ENCODE measurements at regions not wholly inside any gene's neighbourhood (a gene's known extent, or its start where the extent isn't known, plus 50 kb on each side); places are given as distances from the start of the nearest gene placed in this dataset.
A peak's percentile ranks its signal among the peaks of the same experiment; 100 is the strongest.
"Not testable (repeated sequence)": the region's sequence is repeated elsewhere in the genome, so short reads cannot be mapped to it uniquely, and the experiment has no call there.

GRCh38 chr11:26839911-26840698 lies 118.2 kb upstream of the SLC5A12 start:
- DNase-seq (ENCODE audit: low spot score) = no peak

GRCh38 chr11:26841818-26842473 lies 120.1 kb upstream of the SLC5A12 start:
- DNase-seq (ENCODE audit: low spot score) = peak; percentile 33

- DNase-seq (ENCODE audit: low spot score) = peak; percentile 16
Observed at GRCh38 chr11:26842478-26843282, 120.8 kb upstream of the SLC5A12 start.

- DNase-seq (ENCODE audit: low spot score) = no peak
Observed at GRCh38 chr11:26843539-26843938, 121.7 kb upstream of the SLC5A12 start.

GRCh38 chr11:26844963-26845362 lies 123.1 kb upstream of the SLC5A12 start:
- DNase-seq (ENCODE audit: low spot score) = no peak

GRCh38 chr11:26846227-26846626 lies 124.4 kb upstream of the SLC5A12 start:
- DNase-seq (ENCODE audit: low spot score) = no peak

- peak; percentile 25 for DNase-seq (ENCODE audit: low spot score)
Observed at GRCh38 chr11:26847459-26847858, 125.6 kb upstream of the SLC5A12 start.

- DNase-seq (ENCODE audit: low spot score) = no peak
Observed at GRCh38 chr11:26847977-26848376, 126.1 kb upstream of the SLC5A12 start.

GRCh38 chr11:26849036-26849435 lies 127.2 kb upstream of the SLC5A12 start:
- no peak for DNase-seq (ENCODE audit: low spot score)

- DNase-seq (ENCODE audit: low spot score) = no peak
Observed at GRCh38 chr11:26851291-26851690, 129.4 kb upstream of the SLC5A12 start.

GRCh38 chr11:26851696-26852095 lies 129.8 kb upstream of the SLC5A12 start:
- no peak for DNase-seq (ENCODE audit: low spot score)

- DNase-seq (ENCODE audit: low spot score) = no peak
Observed at GRCh38 chr11:26858098-26858497, 135.8 kb upstream of the FIBIN start.

GRCh38 chr11:26859416-26859815 lies 134.5 kb upstream of the FIBIN start:
- no peak for DNase-seq (ENCODE audit: low spot score)

GRCh38 chr11:26860091-26860780 lies 133.7 kb upstream of the FIBIN start:
- DNase-seq (ENCODE audit: low spot score) = no peak

GRCh38 chr11:26860895-26861294 lies 133.0 kb upstream of the FIBIN start:
- no peak for DNase-seq (ENCODE audit: low spot score)

- no peak for DNase-seq (ENCODE audit: low spot score)
Observed at GRCh38 chr11:26862801-26863200, 131.1 kb upstream of the FIBIN start.

GRCh38 chr11:26865703-26866102 lies 128.2 kb upstream of the FIBIN start:
- DNase-seq (ENCODE audit: low spot score) = no peak

GRCh38 chr11:26867286-26867685 lies 126.6 kb upstream of the FIBIN start:
- no peak for DNase-seq (ENCODE audit: low spot score)

- no peak for DNase-seq (ENCODE audit: low spot score)
Observed at GRCh38 chr11:26878959-26879581, 114.8 kb upstream of the FIBIN start.

- DNase-seq (ENCODE audit: low spot score) = not testable (repeated sequence)
Observed at GRCh38 chr11:26882363-26882880, 111.5 kb upstream of the FIBIN start.

- no peak for DNase-seq (ENCODE audit: low spot score)
Observed at GRCh38 chr11:26891501-26891900, 102.4 kb upstream of the FIBIN start.
